Natural killer cell (primary cell): ENCODE measurements at regions not wholly inside any gene's neighbourhood (a gene's known extent, or its start where the extent isn't known, plus 50 kb on each side); places are given as distances from the start of the nearest gene placed in this dataset.

Source experiments
- ATAC-seq, 3 donors: fragments of 150-1000 bp in 2 of 3; fragments of 200-7000 bp in 1 of 3; cut with Tn5 transposase; 1 replicate in 1 of 3; 2 replicates in 2 of 3; pipeline ENCODE4 v1.10.0; 2021; ENCODE audit warnings: mild to moderate bottlenecking in 2 of 3, moderate library complexity in 2 of 3
- DNase-seq, 2 donors: peaks; one replicate each; pipeline versions ENCODE4 v3.0.0 to v3.0.0-alpha.2; 2013 to 2021; ENCODE audit warnings: mixed read lengths in 1 of 2
- H3K27ac ChIP-seq: one replicate; pipeline ENCODE4 v1.5.1; 2013; ENCODE audit warnings: mild to moderate bottlenecking, low read length
- H3K27me3 ChIP-seq: one replicate; pipeline ENCODE4 v1.6.1; 2013; ENCODE audit warnings: low read length; ENCODE audit not compliant: control insufficient read depth, insufficient read depth
- H3K36me3 ChIP-seq: one replicate; pipeline ENCODE4 v1.6.1; 2013; ENCODE audit warnings: low read length; ENCODE audit not compliant: control insufficient read depth, insufficient read depth
- H3K4me1 ChIP-seq: one replicate; pipeline ENCODE4 v1.6.1; 2013; ENCODE audit warnings: low read length; ENCODE audit not compliant: control insufficient read depth, insufficient read depth
- H3K4me3 ChIP-seq: one replicate; pipeline ENCODE4 v1.5.1; 2013; ENCODE audit warnings: low read length
- H3K9me3 ChIP-seq: one replicate; pipeline ENCODE4 v1.6.1; 2013; ENCODE audit warnings: low read length; ENCODE audit not compliant: control insufficient read depth, insufficient read depth
- H3K27ac Mint-ChIP-seq, 2 donors: one replicate each; pipeline ENCODE4 v1.8.0; 2022; ENCODE audit warnings: mild to moderate bottlenecking in 2 of 2, mixed read lengths in 2 of 2, moderate library complexity in 1 of 2
- H3K27me3 Mint-ChIP-seq, 2 donors: one replicate each; pipeline ENCODE4 v1.8.0; 2022; ENCODE audit warnings: low read depth in 2 of 2, mixed read lengths in 2 of 2
- H3K36me3 Mint-ChIP-seq: one replicate; pipeline ENCODE4 v1.8.0; 2022; ENCODE audit warnings: mixed read lengths
- H3K4me1 Mint-ChIP-seq, 2 donors: one replicate each; pipeline ENCODE4 v1.8.0; 2022; ENCODE audit warnings: mixed read lengths in 2 of 2
- H3K4me3 Mint-ChIP-seq: one replicate; pipeline ENCODE4 v1.8.0; 2022; ENCODE audit warnings: mild to moderate bottlenecking, moderate library complexity, mixed read lengths
- H3K9me3 Mint-ChIP-seq, 2 donors: one replicate each; pipeline ENCODE4 v1.8.0; 2022; ENCODE audit warnings: mixed read lengths in 2 of 2
- CTCF ChIP-seq: fragments of 200-600 bp; IDR thresholded peaks from one replicate; pipeline ENCODE4 v1.8.0; 2022; ENCODE audit warnings: antibody characterized with exemption
- WGBS: methylation state at CpG from one replicate; pipeline ENCODE4 v1.1.7; 2013; ENCODE audit warnings: missing lambda C conversion rate; ENCODE audit not compliant: insufficient coverage; 5-methylcytosine and 5-hydroxymethylcytosine counted together
- intact Hi-C: fragments of 100-400 bp; cut with micrococcal nuclease; formaldehyde crosslinking; loops from one replicate; pipeline ENCODE4 v1.14.2; 2022

GRCh38 chr5:124593952-124594351 lies 152.5 kb downstream of the ZNF608 start:
- Mint-ChIP-seq H3K27me3 (peaks cover 13 to 26% of the 10 kb centered on the region in 2 donors), H3K9me3 (no peaks in the 10 kb centered on the region), H3K4me3 (no peak overlapping the region), H3K36me3 (no peaks in the 10 kb centered on the region), H3K4me1 (no peaks in the 10 kb centered on the region), H3K27ac (no peak overlapping the region)
- intact Hi-C loops: no loop called here
- Histone ChIP-seq H3K4me1 (no peaks in the 10 kb centered on the region), H3K4me3 (no peak overlapping the region), H3K36me3 (no peaks in the 10 kb centered on the region), H3K27ac (no peak overlapping the region), H3K27me3 (no peaks in the 10 kb centered on the region), H3K9me3 (no peaks in the 10 kb centered on the region)
- ATAC-seq: no peak
- TF ChIP-seq CTCF: no peak
- no peak for DNase-seq
- WGBS: 100% methylated on average over 1 of the region's 1 CpG

GRCh38 chr5:124592891-124593290 lies 153.5 kb downstream of the ZNF608 start:
- Histone ChIP-seq H3K9me3 (no peaks in the 10 kb centered on the region), H3K27ac (no peak overlapping the region), H3K27me3 (no peaks in the 10 kb centered on the region), H3K36me3 (no peaks in the 10 kb centered on the region), H3K4me3 (no peak overlapping the region), H3K4me1 (no peaks in the 10 kb centered on the region)
- intact Hi-C loops: no loop called here
- Mint-ChIP-seq H3K9me3 (no peaks in the 10 kb centered on the region), H3K36me3 (no peaks in the 10 kb centered on the region), H3K4me1 (no peaks in the 10 kb centered on the region), H3K27ac (no peak overlapping the region), H3K27me3 (peaks cover 13 to 26% of the 10 kb centered on the region in 2 donors), H3K4me3 (no peak overlapping the region)
- TF ChIP-seq CTCF: no peak
- WGBS: 100% methylated on average over 2 of the region's 2 CpGs
- DNase-seq (no peak), ATAC-seq (no peak)

- no peaks in the 10 kb centered on the region for H3K4me1 ChIP-seq
- Mint-ChIP-seq H3K4me3 (no peak overlapping the region), H3K27ac (no peak overlapping the region), H3K9me3 (no peaks in the 10 kb centered on the region), H3K36me3 (no peaks in the 10 kb centered on the region), H3K4me1 (no peaks in the 10 kb centered on the region), H3K27me3 (peaks cover 14 to 28% of the 10 kb centered on the region in 2 donors)
- no peaks in the 10 kb centered on the region for H3K27me3 ChIP-seq
- ATAC-seq (no peak), DNase-seq (no peak)
- 90% methylated on average over 5 of the region's 5 CpGs for whole genome bisulfite sequencing
- no peaks in the 10 kb centered on the region for H3K36me3 ChIP-seq
- TF ChIP-seq CTCF: no peak
- intact Hi-C loops: no loop called here
- no peak overlapping the region for H3K4me3 ChIP-seq
- H3K27ac ChIP-seq: no peak overlapping the region
- no peaks in the 10 kb centered on the region for H3K9me3 ChIP-seq
These were observed 154.9 kb downstream of the ZNF608 start for GRCh38 chr5:124591583-124591982.

GRCh38 chr5:124590686-124591085 lies 155.8 kb downstream of the ZNF608 start:
- no peak overlapping the region for H3K4me3 Mint-ChIP-seq
- Histone ChIP-seq H3K9me3 (no peaks in the 10 kb centered on the region), H3K36me3 (no peaks in the 10 kb centered on the region), H3K27me3 (no peaks in the 10 kb centered on the region), H3K4me3 (no peak overlapping the region), H3K4me1 (no peaks in the 10 kb centered on the region), H3K27ac (no peak overlapping the region)
- H3K36me3 Mint-ChIP-seq: no peaks in the 10 kb centered on the region
- ATAC-seq (no peak), DNase-seq (no peak)
- H3K9me3 Mint-ChIP-seq: no peaks in the 10 kb centered on the region
- TF ChIP-seq CTCF: no peak
- peaks cover 17 to 34% of the 10 kb centered on the region in 2 donors for H3K27me3 Mint-ChIP-seq
- no peak overlapping the region for H3K27ac Mint-ChIP-seq
- no peaks in the 10 kb centered on the region for H3K4me1 Mint-ChIP-seq
- 80% methylated on average over 1 of the region's 1 CpG for WGBS
- intact Hi-C loops: no loop called here
